CD4-positive, alpha-beta T cell treated with Interleukin-1 beta for 1 hour (primary cell): ENCODE measurements at regions not wholly inside any gene's neighbourhood (a gene's known extent, or its start where the extent isn't known, plus 50 kb on each side); places are given as distances from the start of the nearest gene placed in this dataset.
A peak's percentile ranks its signal among the peaks of the same experiment; 100 is the strongest.
"Not testable (repeated sequence)": the region's sequence is repeated elsewhere in the genome, so short reads cannot be mapped to it uniquely, and the experiment has no call there.

Experiments
- DNase-seq, 2 donors: peaks; one replicate each; pipeline ENCODE4 v3.0.0-alpha.2; 2020 to 2022

DNA sequence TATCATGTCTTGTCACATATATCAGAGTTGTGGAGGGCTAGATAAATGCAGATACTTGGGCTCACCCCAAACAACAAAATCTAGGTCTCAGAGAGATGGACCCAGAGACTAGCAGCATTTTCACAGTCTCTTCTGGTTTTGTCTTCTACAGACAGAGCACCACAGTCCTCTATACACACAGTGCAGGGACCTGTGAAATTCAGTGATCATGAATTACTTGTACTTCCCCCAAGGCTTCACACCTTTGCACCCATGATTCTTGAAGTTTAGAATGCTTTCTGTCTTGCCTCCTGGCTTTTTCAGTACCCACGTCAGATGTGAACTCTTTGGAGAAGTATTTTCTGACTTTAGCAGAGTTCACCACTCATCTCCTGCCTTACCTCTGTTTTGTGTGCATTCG, 371.5 kb upstream of the PRR16 start:
- no peak for DNase-seq

- DNase-seq = peak in 1 of 2 donors; percentile 42
Observed at GRCh38 chr5:120093178-120093577, 370.9 kb upstream of the PRR16 start.

- DNase-seq = no peak
Observed at GRCh38 chr5:120096413-120096812, 367.7 kb upstream of the PRR16 start.

- no peak for DNase-seq
Observed at GRCh38 chr5:120098426-120098825, 365.7 kb upstream of the PRR16 start.

DNA sequence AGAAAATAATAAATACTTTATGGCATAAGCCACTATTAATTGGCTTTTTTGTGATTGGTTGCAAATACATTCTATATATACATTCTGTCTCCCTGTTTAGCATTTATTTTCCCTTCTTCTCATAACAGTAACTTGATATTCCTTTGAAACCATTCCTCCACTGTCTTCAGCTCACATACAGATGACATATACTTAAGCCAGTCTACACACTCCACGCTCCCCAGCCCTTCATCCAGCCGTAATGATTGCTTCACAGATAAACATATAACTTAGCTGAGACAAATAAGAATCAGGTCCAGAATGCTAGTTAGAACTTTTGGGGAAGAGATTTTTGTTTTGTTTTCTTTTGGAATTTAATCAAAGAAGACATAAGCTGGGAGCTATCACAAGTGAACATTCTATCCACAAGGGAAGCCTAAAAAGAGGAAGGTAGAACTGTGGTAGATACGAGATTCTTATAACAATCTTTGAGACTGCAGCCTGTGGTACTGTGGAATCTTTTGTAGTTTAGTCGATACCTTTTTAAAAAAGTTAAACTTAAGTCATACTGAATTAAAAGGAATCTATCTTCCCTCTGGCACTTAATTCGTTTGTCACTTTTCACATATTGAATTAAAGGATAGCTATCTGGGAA, 365.1 kb upstream of the PRR16 start:
- DNase-seq = no peak

DNA sequence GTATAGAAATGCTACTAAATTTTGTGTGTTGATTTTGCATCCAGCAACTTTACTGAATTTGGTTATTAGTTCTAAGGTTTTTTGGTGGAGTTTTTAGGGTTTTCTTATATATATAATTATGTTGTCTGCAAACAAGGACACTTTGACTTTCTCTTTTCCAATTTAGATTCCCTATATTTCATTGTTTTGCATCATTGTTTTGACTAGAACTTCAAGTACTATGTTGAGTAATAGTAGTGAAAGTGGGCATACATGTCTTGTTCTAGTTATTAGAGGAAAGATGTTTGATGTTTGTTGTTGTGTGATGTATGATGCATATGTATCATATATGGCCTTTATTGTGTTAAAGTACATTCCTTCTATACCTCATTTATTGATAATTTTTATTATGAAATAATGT, 362.3 kb upstream of the PRR16 start:
- DNase-seq = no peak

GRCh38 chr5:120103495-120103894, 360.6 kb upstream of the PRR16 start:
- DNase-seq = no peak

DNA sequence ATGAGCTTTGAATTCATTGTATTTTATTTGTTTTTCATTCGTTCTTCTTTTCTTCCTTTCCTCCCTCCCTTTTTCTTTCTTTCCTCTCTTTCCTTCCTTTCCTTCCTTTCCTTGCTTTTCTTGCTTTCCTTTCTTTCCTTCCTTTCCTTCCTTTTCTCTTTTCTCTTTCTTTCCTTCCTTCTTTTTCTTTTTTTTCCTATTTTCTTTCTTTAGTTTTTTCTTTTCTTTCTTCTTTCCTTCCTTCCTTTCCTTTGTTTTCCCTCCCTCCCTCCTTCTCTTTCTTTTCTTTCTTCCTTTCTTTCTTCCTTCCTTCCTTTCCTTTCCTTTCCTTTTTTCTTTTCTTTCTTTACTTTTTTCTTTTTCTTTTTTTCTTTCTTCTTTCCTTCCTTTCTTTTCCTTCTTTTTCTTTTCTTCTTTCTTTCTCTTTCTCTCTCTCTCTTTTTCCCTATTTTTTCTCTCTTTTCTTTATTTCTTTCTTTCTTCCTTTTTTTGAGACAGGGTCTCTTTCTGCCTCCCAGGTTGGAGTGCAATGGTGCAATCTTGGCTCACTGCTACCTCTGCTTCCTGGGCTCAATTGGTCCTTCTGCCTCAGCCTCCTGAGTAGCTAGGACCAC, 357.1 kb upstream of the PRR16 start:
- DNase-seq = no peak

- no peak for DNase-seq
Observed at GRCh38 chr5:120108586-120109248, 355.4 kb upstream of the PRR16 start.

DNA sequence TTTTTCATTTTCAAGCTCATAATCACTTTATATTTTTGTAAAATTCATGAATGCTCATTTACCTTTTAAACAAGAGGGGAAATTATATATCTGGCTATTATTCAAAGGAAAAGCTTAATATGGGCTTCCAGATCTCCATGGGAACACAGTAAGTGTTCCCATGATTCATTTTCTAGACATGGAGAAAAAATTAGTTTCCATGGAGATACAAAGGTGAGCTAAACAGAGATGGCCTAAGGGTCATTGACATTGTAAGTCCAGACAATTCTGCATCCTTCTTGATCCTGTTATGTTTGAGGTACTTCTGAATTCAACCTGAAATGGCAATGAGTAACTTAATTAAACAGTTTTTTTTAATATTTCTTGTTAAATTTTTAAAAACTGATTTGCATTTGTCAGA, 341.4 kb upstream of the PRR16 start:
- DNase-seq = no peak

- no peak for DNase-seq
Observed at GRCh38 chr5:120124031-120124430, 340.1 kb upstream of the PRR16 start.

GRCh38 chr5:120124961-120125360, 339.1 kb upstream of the PRR16 start:
- DNase-seq = no peak

GRCh38 chr5:120132347-120132746, 331.8 kb upstream of the PRR16 start:
- DNase-seq = not testable (repeated sequence)

DNA sequence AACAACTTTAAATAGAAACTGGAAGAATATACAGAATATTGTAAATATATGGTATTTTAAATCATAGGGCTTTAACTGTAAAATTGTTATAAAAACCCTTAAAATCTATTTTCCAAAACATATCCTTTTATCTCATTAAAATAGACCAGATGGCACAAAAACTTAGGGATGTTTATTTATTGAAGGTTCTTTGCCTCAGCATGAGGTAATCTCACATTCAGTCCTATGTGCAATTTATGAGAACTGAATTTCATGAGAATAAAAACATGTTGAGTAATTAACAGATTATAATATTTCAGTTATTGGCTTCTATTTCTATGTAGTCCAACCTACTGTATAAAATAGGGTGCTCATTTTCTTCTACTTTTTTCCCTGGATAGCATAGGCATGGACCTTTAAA, 329.2 kb upstream of the PRR16 start:
- no peak for DNase-seq

- no peak for DNase-seq
Observed at GRCh38 chr5:120137582-120137981, 326.5 kb upstream of the PRR16 start.

- DNase-seq = peak in 1 of 2 donors; percentile 7
Observed at GRCh38 chr5:120139039-120139438, 325.1 kb upstream of the PRR16 start.

- no peak for DNase-seq
Observed at GRCh38 chr5:120140501-120140900, 323.6 kb upstream of the PRR16 start.

DNA sequence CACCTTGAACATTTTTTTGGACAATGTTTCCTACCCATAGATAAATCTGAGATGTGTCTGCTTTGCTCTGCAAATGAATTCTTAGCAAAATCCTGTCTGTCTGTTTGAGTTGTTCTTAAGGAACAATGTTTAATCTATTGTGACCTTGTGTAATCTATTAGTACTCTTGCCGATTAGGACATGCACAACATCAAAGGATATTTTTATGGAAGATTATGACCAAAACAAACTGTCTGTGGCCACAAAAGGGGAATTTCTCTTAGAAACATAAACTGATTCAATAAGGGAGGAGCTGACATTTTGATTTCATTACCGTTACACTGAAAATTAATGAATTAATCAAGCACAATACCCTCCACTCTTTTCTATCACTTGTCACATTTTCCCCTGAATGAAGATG, 323.0 kb upstream of the PRR16 start:
- DNase-seq = no peak

- no peak for DNase-seq
Observed at GRCh38 chr5:120146787-120147186, 317.3 kb upstream of the PRR16 start.

- DNase-seq = not testable (repeated sequence)
Observed at GRCh38 chr5:120147911-120148310, 316.2 kb upstream of the PRR16 start.

DNA sequence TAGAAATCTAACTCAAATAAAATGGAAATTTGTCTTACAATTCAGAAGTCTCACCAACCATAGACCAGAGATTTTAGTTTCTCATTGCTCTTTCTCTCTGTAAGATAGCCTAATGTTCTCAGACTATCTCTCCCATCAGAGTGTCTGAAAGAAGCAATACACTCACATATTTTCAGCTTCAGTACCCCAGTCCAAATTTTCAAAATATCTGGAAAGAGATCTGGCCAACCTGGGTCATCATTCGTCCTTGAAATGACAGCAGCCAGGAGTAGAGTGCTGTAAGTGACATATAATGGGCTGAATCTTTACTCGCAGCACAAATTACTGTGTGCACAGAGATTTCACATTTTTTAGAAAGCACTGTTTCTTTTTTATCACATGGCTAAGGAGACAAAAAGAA, 313.3 kb upstream of the PRR16 start:
- DNase-seq = no peak

- no peak for DNase-seq
Observed at GRCh38 chr5:120151181-120151580, 312.9 kb upstream of the PRR16 start.

DNA sequence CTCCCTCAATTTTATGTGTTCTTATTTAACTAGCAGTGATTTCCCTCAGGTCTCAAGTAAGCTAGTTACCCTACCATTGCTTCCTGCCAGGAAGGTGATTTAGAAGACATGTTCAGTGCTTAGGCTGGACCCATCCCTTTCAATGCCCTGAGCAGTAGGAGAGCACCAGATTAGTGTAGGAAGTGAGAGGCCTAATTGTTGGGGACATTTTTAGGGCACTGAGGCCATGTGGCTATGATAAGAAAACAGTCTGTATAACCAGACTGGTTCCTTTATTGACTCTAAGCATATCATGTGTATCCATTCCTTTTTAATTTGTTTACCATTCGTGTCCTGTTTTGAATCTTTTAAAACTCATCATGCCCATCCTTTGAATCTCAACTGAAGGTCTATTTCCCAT, 312.3 kb upstream of the PRR16 start:
- DNase-seq = no peak

DNA sequence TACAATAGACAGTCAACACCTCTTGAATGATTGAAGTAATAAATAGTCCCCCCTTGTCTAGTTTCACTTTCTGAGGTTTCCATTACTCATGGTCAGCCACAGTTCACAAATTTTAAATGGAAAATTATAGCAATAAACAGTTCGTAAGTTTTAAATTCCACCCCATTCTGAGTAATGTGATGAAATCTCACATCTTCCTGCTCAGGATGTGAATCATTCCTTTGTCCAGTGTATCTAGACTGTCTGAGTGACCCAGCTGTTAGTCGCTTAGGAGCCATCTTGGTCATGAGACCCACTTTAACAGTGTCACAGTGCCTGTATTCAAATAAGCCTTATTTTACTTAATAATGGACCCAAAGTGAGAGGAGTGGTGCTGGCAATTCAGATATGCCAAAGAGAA, 311.6 kb upstream of the PRR16 start:
- no peak for DNase-seq

- DNase-seq = no peak
Observed at GRCh38 chr5:120152931-120153330, 311.2 kb upstream of the PRR16 start.
